ENCODE measurements at regions not wholly inside any gene's neighbourhood (a gene's known extent, or its start where the extent isn't known, plus 50 kb on each side); places are given as distances from the start of the nearest gene placed in this dataset.
A peak's percentile ranks its signal among the peaks of the same experiment; 100 is the strongest.

GRCh38 chr12:59500335-59500734, 95.5 kb upstream of the SLC16A7 start:
- H3K23ac ChIP-seq (ENCODE audit: insufficient read length, low read depth, low read length): no peak overlapping the region
- peaks cover 18 to 19% of the 10 kb centered on the region in 2 experiments for H3K4me1 Mint-ChIP-seq
- H3K4me2 ChIP-seq (ENCODE audit: insufficient read depth, insufficient read length, low read length): no peak overlapping the region
- H2BK5ac ChIP-seq (ENCODE audit: insufficient read length, low read length): no peak overlapping the region
- H3K23me2 ChIP-seq (ENCODE audit: insufficient read length, low read depth, low read length, poor library complexity, severe bottlenecking): no peaks in the 10 kb centered on the region
- H3T11ph ChIP-seq (ENCODE audit: low read length): no peak overlapping the region
- no peak overlapping the region for H2AFZ ChIP-seq (ENCODE audit: low read length)
- H3K27me3 ChIP-seq (ENCODE audit: insufficient read depth, low read length): no peaks in the 10 kb centered on the region
- H3K4ac ChIP-seq (ENCODE audit: low read depth, low read length): no peak overlapping the region
- no peak for TF ChIP-seq CTCF (conservative IDR thresholded peaks at IDR 0.05)
- DNase-seq: no peak
- no peak overlapping the region for H3K27ac ChIP-seq (ENCODE audit: insufficient read length, low read depth, low read length)
- H3K9me3 Mint-ChIP-seq: peaks cover 0 to 4% of the 10 kb centered on the region in 2 experiments; a peak in 1 of 5 replicates
- H3K9ac ChIP-seq (ENCODE audit: extremely low read depth, insufficient read length, low read length): no peak overlapping the region
- H3K56ac ChIP-seq (ENCODE audit: insufficient read length, low read depth, low read length): no peak overlapping the region
- WGBS (ENCODE audit: extremely low coverage, insufficient read length, low lambda C conversion rate): no CpG with 5 or more reads among the region's 1 CpG
- no peak overlapping the region for H2BK12ac ChIP-seq (ENCODE audit: insufficient read length, low read depth, low read length)
- 0 out of 7 replicates have a peak, but pooled peaks cover 0 to 4% (median 0%) of the 10 kb centered on the region in 3 experiments for H3K36me3 Mint-ChIP-seq (ENCODE audit: insufficient read depth in 1 of 3, low read depth in 3 of 3)
- no peaks in the 10 kb centered on the region for H4K20me1 ChIP-seq (ENCODE audit: control insufficient read depth, insufficient read depth, insufficient read length)
- H2BK15ac ChIP-seq (ENCODE audit: low read depth, low read length): no peak overlapping the region
- no peak overlapping the region for H4K91ac ChIP-seq (ENCODE audit: insufficient read length, low read depth, low read length)
- H4K8ac ChIP-seq (replicated peaks; ENCODE audit: insufficient read length, low read depth, low read length): no peak overlapping the region
- H4K5ac ChIP-seq (ENCODE audit: insufficient read length, low read depth, low read length): no peak overlapping the region
- no peak overlapping the region for H2AK5ac ChIP-seq (ENCODE audit: insufficient read length, low read length)
- no peak overlapping the region for H3K18ac ChIP-seq (ENCODE audit: insufficient read length, low read depth, low read length)
- no peak overlapping the region for H3K14ac ChIP-seq (ENCODE audit: insufficient read depth, low read length)
- no peaks in the 10 kb centered on the region for H3K79me1 ChIP-seq (ENCODE audit: insufficient read depth, low read depth, low read length, poor library complexity, severe bottlenecking)
- no peaks in the 10 kb centered on the region for H3K4me1 ChIP-seq (ENCODE audit: insufficient read depth, low read length)
- H3K79me2 ChIP-seq (ENCODE audit: insufficient read depth, low read length): no peaks in the 10 kb centered on the region
- no peak overlapping the region for H2BK20ac ChIP-seq (ENCODE audit: low read depth, low read length, poor library complexity, severe bottlenecking)
- H3K27ac Mint-ChIP-seq: peak overlapping the region in 1 of 3 experiments; percentile 15; a peak in 1 of 7 replicates
- no peaks in the 10 kb centered on the region for H3K9me3 ChIP-seq (ENCODE audit: control insufficient read depth, low read depth, low read length)
- no peak overlapping the region for H3K4me3 Mint-ChIP-seq
- no peaks in the 10 kb centered on the region for H3K27me3 Mint-ChIP-seq (ENCODE audit: low read depth)
- H2BK120ac ChIP-seq (ENCODE audit: low read depth, low read length, poor library complexity, severe bottlenecking): no peak overlapping the region
